GM21515 (cell line): ENCODE measurements at regions not wholly inside any gene's neighbourhood (a gene's known extent, or its start where the extent isn't known, plus 50 kb on each side); places are given as distances from the start of the nearest gene placed in this dataset.

ENCODE experiments used
- ATAC-seq: cut with Tn5 transposase; IDR thresholded peaks from one replicate; pipeline ENCODE4 v1.9.1; 2021; ENCODE audit not compliant: unreplicated experiment

GRCh38 chr18:72470391-72470790 lies 73.8 kb downstream of the CBLN2 start:
- ATAC-seq = no peak

- ATAC-seq = no peak
Measured at GRCh38 chr18:72468021-72468710, 76.0 kb downstream of the CBLN2 start.

DNA sequence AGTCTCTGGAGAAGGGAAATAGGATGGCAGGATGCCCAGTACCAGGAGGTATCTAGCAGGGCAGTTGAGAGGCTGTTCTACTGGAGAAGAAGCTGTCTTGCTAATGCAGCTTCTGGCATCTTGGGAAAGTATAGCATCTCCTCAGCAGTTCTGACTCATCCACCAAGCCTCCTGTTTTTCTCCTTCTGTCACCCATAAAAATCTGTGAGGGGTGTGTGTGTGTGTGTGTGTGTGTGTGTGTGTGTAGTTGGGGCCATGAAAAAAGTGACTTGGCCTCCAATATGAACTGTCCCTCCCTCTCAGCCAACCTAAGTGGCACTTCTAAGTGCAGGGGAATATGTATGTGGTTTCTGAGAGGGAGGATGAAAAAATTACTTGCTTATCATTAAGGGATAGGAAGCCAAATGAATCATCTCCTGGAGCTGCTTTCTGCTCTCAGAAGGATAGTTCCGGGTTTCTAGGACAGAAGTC lies 83.9 kb downstream of the CBLN2 start:
- ATAC-seq = no peak

DNA sequence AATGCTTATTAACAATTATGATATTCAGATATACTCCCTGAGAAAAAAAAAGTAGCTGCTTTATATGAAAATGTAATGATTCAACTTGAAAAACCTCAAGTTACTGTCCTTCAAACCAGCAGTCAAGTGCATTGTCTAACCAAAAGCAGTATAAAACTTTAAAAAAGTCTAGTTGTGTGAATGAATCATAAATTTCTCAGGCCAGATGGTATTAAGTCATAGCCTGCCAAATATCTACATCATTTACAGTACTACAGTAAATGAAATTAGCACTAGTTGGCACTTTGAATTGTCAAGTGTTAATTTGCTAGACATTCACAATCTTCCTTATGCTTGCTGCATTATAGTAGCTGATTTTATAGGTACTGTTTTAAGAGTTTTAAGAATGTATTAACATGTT lies 85.9 kb downstream of the CBLN2 start:
- ATAC-seq = no peak

- ATAC-seq = no peak
Measured at GRCh38 chr18:72456802-72457201, 87.3 kb downstream of the CBLN2 start.

- no peak for ATAC-seq
Measured at GRCh38 chr18:72452328-72452727, 91.8 kb downstream of the CBLN2 start.

GRCh38 chr18:72444798-72445155 lies 99.4 kb downstream of the CBLN2 start:
- ATAC-seq = no peak

DNA sequence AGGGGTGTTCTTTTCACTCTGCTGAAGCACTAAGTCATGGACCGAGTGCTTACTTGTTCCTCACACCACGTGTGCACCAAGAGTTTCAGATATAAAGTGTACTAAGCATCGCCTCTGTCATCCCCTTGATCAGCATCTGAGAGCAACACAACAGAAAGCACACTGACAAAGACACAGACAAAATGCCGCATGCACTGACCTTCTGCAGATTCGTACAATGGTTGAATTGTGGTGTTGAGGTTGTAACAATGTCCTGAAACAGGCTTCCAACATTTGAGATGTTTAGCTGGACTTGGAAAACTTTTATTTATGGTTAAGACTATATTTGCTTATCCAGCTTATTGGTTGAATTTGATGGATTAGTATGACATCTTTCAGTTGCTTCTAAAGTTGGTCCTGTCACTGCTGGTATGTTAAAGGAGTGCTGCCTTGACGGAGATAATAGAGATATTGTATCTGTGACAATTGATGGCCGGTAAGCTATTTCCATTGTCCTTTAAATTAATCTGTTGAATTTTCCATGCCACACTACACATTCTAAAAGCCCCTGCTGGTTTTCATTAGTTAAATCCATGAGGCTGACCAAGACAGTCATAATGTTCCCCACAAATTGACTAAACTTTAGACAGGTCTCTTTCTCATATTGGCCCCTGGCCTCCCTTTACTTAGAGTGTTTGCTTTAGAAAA lies 99.9 kb downstream of the CBLN2 start:
- no peak for ATAC-seq

DNA sequence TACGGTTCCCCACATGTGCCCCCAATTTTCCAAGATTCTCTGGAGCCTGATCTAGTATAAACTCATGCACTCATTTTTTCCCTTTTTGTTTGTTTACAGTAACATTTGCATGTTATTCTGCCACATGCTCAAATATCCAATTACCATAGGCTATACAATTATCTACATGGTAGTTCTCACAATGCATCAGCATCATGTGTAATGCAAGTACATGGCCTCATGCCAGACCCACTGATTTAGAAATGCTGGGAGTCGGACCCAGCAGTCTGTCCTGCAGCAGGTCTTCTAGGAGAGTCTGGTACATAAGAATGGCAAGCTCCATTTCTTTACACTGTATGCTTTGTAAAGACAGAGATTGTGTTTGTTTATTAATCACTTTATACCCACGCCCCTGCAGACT lies 107.7 kb downstream of the CBLN2 start:
- no peak for ATAC-seq

- no peak for ATAC-seq
Measured at GRCh38 chr18:72433756-72434155, 110.4 kb downstream of the CBLN2 start.

GRCh38 chr18:72427721-72428120 lies 116.4 kb downstream of the CBLN2 start:
- no peak for ATAC-seq

GRCh38 chr18:72419914-72420313 lies 124.2 kb downstream of the CBLN2 start:
- no peak for ATAC-seq

GRCh38 chr18:72412927-72413326 lies 131.2 kb downstream of the CBLN2 start:
- no peak for ATAC-seq

- no peak for ATAC-seq
Measured at GRCh38 chr18:72411261-72411660, 132.9 kb downstream of the CBLN2 start.

DNA sequence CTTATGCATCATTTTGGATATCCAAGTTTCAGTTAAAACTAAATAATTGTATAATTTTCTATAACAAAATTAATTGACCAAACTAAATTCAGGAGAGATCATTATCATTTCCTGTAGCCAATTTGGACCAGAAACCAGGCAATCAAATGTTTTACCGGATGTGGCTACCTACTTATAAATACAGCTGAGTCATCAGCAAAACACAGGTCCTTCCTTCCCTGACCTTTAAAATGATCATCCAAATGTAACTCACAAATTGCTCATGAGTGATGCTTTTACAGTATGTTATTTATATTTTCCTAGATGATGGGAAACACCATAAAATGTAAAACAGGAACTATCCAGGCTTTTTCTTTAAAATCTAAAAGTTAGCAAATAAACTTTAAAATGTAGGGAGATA lies 133.7 kb downstream of the CBLN2 start:
- ATAC-seq = no peak

DNA sequence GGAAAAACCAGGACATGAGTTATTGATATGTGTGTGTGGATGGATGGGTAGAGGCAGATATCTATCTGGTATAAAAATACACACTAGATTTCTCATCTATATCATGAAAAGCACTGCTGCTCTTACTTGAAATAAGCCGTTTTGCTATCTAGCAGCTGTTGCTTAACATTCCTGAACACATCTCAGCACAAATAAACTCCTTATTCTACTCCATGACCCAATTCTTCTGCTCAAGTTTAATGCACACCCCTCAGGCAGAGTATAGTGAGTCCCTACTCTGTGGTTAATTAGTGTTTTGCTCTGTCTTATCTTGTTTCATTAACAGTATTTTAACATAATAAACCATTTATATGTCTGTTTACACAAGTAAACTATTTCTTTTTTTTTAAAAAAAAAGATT lies 134.2 kb downstream of the CBLN2 start:
- ATAC-seq = no peak

- ATAC-seq = no peak
Measured at GRCh38 chr18:72407048-72407447, 137.1 kb downstream of the CBLN2 start.

DNA sequence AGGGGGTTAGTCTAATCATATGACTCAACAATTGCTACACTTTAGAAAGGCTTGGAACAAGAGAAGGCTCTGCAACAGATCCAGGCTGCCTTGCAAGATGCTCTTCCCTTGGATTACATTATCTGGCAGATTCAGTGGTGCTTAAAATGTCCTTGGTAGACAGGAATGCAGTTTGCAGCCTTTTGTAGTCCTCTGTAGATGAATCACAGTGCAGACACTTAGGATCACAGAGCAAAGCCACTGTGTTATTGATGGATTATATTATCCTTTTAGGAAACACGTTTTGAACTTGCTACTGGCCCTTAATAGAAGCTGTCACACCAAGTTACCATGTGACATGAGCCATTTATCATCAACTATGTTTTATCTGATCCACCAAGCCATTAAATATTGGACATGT lies 152.2 kb downstream of the CBLN2 start:
- no peak for ATAC-seq

GRCh38 chr18:72391427-72391826 lies 152.7 kb downstream of the CBLN2 start:
- ATAC-seq = no peak

DNA sequence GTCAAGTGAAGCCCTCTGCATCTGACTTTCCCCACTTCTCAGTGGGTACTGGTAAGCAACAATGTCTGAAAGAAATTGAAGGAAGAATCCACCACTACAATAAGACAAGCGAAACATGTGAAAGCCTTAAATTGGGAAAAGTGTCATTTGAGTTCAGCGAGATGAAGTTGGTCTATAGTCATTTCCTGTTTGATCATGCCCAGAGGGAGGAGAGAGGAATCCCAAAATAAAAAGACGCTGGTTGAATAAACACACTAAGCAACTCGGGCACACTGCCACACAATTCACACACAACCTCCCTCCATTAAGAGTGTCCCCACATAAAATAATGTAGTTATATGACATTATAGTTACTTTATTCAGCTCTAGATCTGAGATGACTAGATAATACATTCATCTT lies 166.1 kb downstream of the CBLN2 start:
- no peak for ATAC-seq

DNA sequence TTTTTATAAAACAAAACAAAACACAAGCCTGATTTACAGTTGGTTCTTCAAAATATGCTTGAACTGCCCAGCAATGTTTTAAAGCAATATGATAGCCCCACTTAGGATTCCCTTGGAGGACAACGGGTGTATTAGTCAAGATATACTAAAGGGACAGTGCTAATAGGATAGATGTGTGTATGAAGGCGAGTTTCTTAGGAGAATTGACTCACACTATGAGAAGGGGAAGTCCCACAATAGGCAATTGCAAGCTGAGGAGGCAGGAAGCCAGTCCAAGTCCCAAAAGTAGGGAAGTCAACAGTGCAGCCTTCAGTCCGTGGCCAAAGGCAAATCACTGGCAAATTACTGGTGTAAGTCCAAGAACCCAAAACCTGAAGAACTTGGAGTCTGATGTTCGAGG lies 167.9 kb downstream of the CBLN2 start:
- no peak for ATAC-seq

GRCh38 chr18:72375618-72376017 lies 168.5 kb downstream of the CBLN2 start:
- no peak for ATAC-seq

GRCh38 chr18:72372076-72372475 lies 172.1 kb downstream of the CBLN2 start:
- ATAC-seq = no peak
